IMR-90 (cell line): ENCODE measurements at regions not wholly inside any gene's neighbourhood (a gene's known extent, or its start where the extent isn't known, plus 50 kb on each side); places are given as distances from the start of the nearest gene placed in this dataset.

ENCODE experiments used
- ATAC-seq: fragments of 200-7000 bp; cut with Tn5 transposase; 2 replicates; pipeline ENCODE4 v1.9.1; 2020; ENCODE audit warnings: low read depth, mild to moderate bottlenecking, moderate library complexity
- BruUV-seq: library from RNA; stranded (reverse); fragments of 400-500 nt; replicated peaks from 2 replicates; lab custom pipeline; 2021; lab: Mats Ljungman, UMichigan
- CTCF ChIA-PET: fragments of 300-600 bp; formaldehyde crosslinking; extraction: SDS; loops from one replicate; lab custom pipeline; 2021; ENCODE audit warnings: antibody characterized with exemption; lab: Yijun Ruan, JAX
- POLR2A ChIA-PET: fragments of 300-600 bp; sonication (Branson Sonifier 250); formaldehyde crosslinking; loops from one replicate; lab custom pipeline; 2022; ENCODE audit warnings: antibody characterized with exemption; ENCODE audit not compliant: unreplicated experiment; lab: Charles Lee
- DNase-seq: peaks from one replicate; pipeline ENCODE4 v3.0.0; 2013
- H2AFZ ChIP-seq: replicated peaks from 2 replicates; pipeline ENCODE3; 2013; ENCODE audit warnings: low read length, mild to moderate bottlenecking; ENCODE audit not compliant: poor library complexity
- H2AK5ac ChIP-seq: 2 replicates; pipeline ENCODE4 v1.6.1; 2013; ENCODE audit warnings: low read depth, low read length, inconsistent platforms
- H2AK9ac ChIP-seq: replicated peaks from 2 replicates; pipeline ENCODE3; 2013; ENCODE audit warnings: mild to moderate bottlenecking, low read depth, low read length, moderate library complexity; ENCODE audit not compliant: poor library complexity
- H2BK120ac ChIP-seq: 2 replicates; pipeline ENCODE4 v1.6.1; 2013; ENCODE audit warnings: low read depth, low read length, inconsistent platforms
- H2BK15ac ChIP-seq: 3 replicates; pipeline ENCODE4 v1.6.1; 2013; ENCODE audit warnings: low read depth, low read length, inconsistent platforms
- H2BK20ac ChIP-seq: 2 replicates; pipeline ENCODE4 v1.6.1; 2013; ENCODE audit warnings: low read depth, mild to moderate bottlenecking, inconsistent platforms, low read length, moderate library complexity
- H2BK5ac ChIP-seq: 2 replicates; pipeline ENCODE4 v1.6.1; 2013; ENCODE audit warnings: mild to moderate bottlenecking, low read depth, low read length, inconsistent platforms; ENCODE audit not compliant: poor library complexity, severe bottlenecking
- H3K14ac ChIP-seq: replicated peaks from 2 replicates; pipeline ENCODE4 v1.6.1; 2013; ENCODE audit warnings: low read depth, low read length, inconsistent platforms
- H3K18ac ChIP-seq: 2 replicates; pipeline ENCODE4 v1.6.1; 2013; ENCODE audit warnings: low read depth, low read length, control low read depth
- H3K23ac ChIP-seq: 2 replicates; pipeline ENCODE4 v1.6.1; 2013; ENCODE audit warnings: low read depth, low read length, inconsistent platforms
- H3K27ac ChIP-seq: 2 replicates; pipeline ENCODE4 v1.5.1; 2013; ENCODE audit warnings: mild to moderate bottlenecking, control low read depth, low read length; ENCODE audit not compliant: insufficient read depth
- H3K27me3 ChIP-seq: 2 replicates; pipeline ENCODE4 v1.6.1; 2013; ENCODE audit warnings: low read length; ENCODE audit not compliant: control insufficient read depth, insufficient read depth
- H3K36me3 ChIP-seq: 2 replicates; pipeline ENCODE4 v1.6.1; 2013; ENCODE audit warnings: low read length, mixed read lengths; ENCODE audit not compliant: control insufficient read depth, insufficient read depth
- H3K4ac ChIP-seq: 2 replicates; pipeline ENCODE4 v1.6.1; 2013; ENCODE audit warnings: low read depth, low read length, inconsistent platforms
- H3K4me1 ChIP-seq: 2 replicates; pipeline ENCODE4 v1.6.1; 2013; ENCODE audit warnings: low read length, mixed read lengths; ENCODE audit not compliant: control insufficient read depth, insufficient read depth
- H3K4me2 ChIP-seq: 2 replicates; pipeline ENCODE4 v1.6.1; 2013; ENCODE audit warnings: low read depth, mild to moderate bottlenecking, control low read depth, low read length, moderate library complexity
- H3K4me3 ChIP-seq: 2 replicates; pipeline ENCODE4 v1.5.1; 2013; ENCODE audit warnings: low read depth, mild to moderate bottlenecking, control low read depth, low read length, moderate library complexity; ENCODE audit not compliant: insufficient read depth
- H3K56ac ChIP-seq: 2 replicates; pipeline ENCODE4 v1.6.1; 2013; ENCODE audit warnings: low read length, inconsistent platforms; ENCODE audit not compliant: insufficient read depth; ENCODE audit errors: extremely low read depth
- H3K79me1 ChIP-seq, 2 experiments: 2 replicates each; pipeline ENCODE4 v1.6.1; 2013; ENCODE audit warnings: low read length in 2 of 2, inconsistent platforms in 1 of 2, low read depth in 1 of 2
- H3K9ac ChIP-seq: 2 replicates; pipeline ENCODE4 v1.6.1; 2013; ENCODE audit warnings: low read depth, low read length, control low read depth
- H3K9me1 ChIP-seq: 2 replicates; pipeline ENCODE4 v1.6.1; 2013; ENCODE audit warnings: low read length, inconsistent platforms; ENCODE audit not compliant: insufficient read depth
- H3K9me3 ChIP-seq: 2 replicates; pipeline ENCODE4 v1.6.1; 2013; ENCODE audit warnings: low read length; ENCODE audit not compliant: control insufficient read depth, insufficient read depth
- H4K20me1 ChIP-seq: 2 replicates; pipeline ENCODE4 v1.6.1; 2013; ENCODE audit warnings: low read length, inconsistent platforms; ENCODE audit not compliant: insufficient read depth
- H4K5ac ChIP-seq: 2 replicates; pipeline ENCODE4 v1.6.1; 2013; ENCODE audit warnings: mild to moderate bottlenecking, low read depth, low read length, control low read depth
- H4K8ac ChIP-seq, 2 experiments: 2 replicates each; pipeline ENCODE4 v1.6.1; 2013; ENCODE audit warnings: low read depth in 2 of 2, low read length in 2 of 2, control low read depth in 1 of 2, inconsistent platforms in 1 of 2
- H4K91ac ChIP-seq: 2 replicates; pipeline ENCODE4 v1.6.1; 2013; ENCODE audit warnings: low read depth, low read length, inconsistent platforms; ENCODE audit not compliant: insufficient read depth
- MAZ ChIP-seq: IDR thresholded peaks from 2 replicates; pipeline ENCODE4 v1.6.1; 2012; ENCODE audit warnings: low read depth, mild to moderate bottlenecking, low read length, improper control_type of control experiment, moderate library complexity, borderline replicate concordance
- WGBS, 2 experiments: methylation state at CpG; one replicate each; pipeline versions ENCODE4 v1.1.5 to v1.1.7; 2013; ENCODE audit warnings: missing lambda C conversion rate in 2 of 2; ENCODE audit not compliant: insufficient read length in 1 of 2; ENCODE audit errors: extremely low coverage in 2 of 2; 5-methylcytosine and 5-hydroxymethylcytosine counted together
- dilution Hi-C: fragments of 300-500 bp; cut with HindIII; formaldehyde crosslinking; loops from one replicate; pipeline ENCODE4 v1.14.3; 2018; ENCODE audit warnings: low sequenced_read_pairs; ENCODE audit not compliant: unreplicated experiment
- in situ Hi-C: fragments of 300-500 bp; cut with MboI; formaldehyde crosslinking; loops from 3 replicates; pipeline ENCODE4 v1.14.3; 2019; ENCODE audit warnings: low sequenced_read_pairs, inconsistent platforms, mixed read lengths
- intact Hi-C: fragments of 100-400 bp; cut with micrococcal nuclease; formaldehyde crosslinking; loops from 2 replicates; pipeline ENCODE4 v1.10.0; 2022

GRCh38 chr2:824954-825353 is 125.7 kb upstream of the SNTG2 start:
- POLR2A ChIA-PET, result no interaction called here
- no peaks in the 10 kb centered on the region for H3K79me1 ChIP-seq
- H4K91ac ChIP-seq, result no peak overlapping the region
- H4K8ac ChIP-seq, result no peak overlapping the region
- no TSS peak for BruUV-seq
- in situ Hi-C loops (no loop called here), intact Hi-C loops (no loop called here), dilution Hi-C loops (no loop called here)
- H3K18ac ChIP-seq, result no peak overlapping the region
- H3K23ac ChIP-seq, result no peak overlapping the region
- ATAC-seq, result no peak
- H3K36me3 ChIP-seq, result no peaks in the 10 kb centered on the region
- H2BK5ac ChIP-seq, result no peak overlapping the region
- H2BK15ac ChIP-seq, result no peak overlapping the region
- H3K4me1 ChIP-seq, result no peaks in the 10 kb centered on the region
- no peaks in the 10 kb centered on the region for H3K27me3 ChIP-seq
- H4K20me1 ChIP-seq, result no peaks in the 10 kb centered on the region
- H2BK120ac ChIP-seq, result no peak overlapping the region
- no peak overlapping the region for H3K27ac ChIP-seq
- H2AK5ac ChIP-seq, result no peak overlapping the region
- no peaks in the 10 kb centered on the region for H3K9me1 ChIP-seq
- H2AK9ac ChIP-seq, result no peak overlapping the region
- no peak overlapping the region for H3K4me2 ChIP-seq
- H2BK20ac ChIP-seq, result no peak overlapping the region
- 47% methylated on average over 3 of the region's 8 CpGs; no CpG with 5 or more reads in 1 of the 2 experiments for WGBS, 2 experiments
- H3K9ac ChIP-seq, result no peak overlapping the region
- no peak overlapping the region for H3K14ac ChIP-seq
- CTCF ChIA-PET, result no interaction called here
- no peak for DNase-seq
- H3K9me3 ChIP-seq, result peaks cover 27% of the 10 kb centered on the region
- H3K4me3 ChIP-seq, result no peak overlapping the region
- H3K56ac ChIP-seq, result no peak overlapping the region
- H2AFZ ChIP-seq, result no peak overlapping the region
- TF ChIP-seq MAZ, result no peak
- no peak overlapping the region for H4K5ac ChIP-seq
- no peak overlapping the region for H3K4ac ChIP-seq
